DMS79 (cell line): ENCODE measurements at regions not wholly inside any gene's neighbourhood (a gene's known extent, or its start where the extent isn't known, plus 50 kb on each side); places are given as distances from the start of the nearest gene placed in this dataset.

ENCODE experiments used
- DNase-seq: peaks from one replicate; lab custom pipeline; 2025; lab: John Stamatoyannopoulos, UW

DNA sequence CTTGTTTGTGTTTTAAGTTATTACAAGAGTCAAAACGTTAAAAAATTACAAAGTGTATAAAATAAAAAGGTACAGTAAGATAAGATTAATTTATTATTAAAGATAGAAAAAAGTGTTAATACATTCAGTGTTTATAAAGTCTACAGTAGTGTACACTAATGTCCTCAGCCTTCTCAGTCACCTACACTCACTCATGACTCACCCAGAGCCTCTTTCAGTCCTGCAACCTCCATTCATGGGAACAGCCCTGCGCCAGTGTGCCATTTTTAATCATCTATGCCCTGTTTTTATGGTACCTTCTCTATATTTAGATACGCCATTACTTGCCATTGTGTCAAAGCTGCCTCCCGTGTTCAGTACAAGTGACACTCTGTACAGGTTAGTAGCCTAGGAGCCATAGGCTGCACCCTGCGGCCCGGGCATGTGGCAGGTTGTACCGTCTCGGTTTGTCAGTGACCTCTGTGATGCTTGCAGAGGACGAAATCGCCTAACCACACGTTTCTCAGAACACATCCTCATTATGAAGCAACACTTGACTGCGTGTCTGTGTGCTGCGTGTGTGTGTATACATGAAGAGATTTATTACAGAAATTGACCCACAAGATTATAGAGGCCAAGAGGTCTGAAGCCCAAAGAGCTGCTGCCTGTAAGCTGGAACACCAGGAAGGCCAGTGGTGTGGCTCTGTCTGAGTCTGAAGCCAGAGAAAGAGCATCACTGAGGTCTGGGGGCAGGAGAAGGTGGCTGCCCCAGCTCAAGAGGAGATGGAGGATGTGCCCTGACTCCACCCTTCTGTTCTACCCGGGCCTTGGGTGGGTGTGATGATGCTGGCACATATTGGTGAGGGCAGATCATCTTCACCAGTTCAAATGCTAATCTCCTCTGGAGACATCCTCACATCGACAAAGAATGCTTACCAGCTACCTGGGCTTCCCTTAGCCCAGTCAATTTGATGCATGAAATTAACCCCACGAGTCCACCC, 116.6 kb upstream of the C14orf180 start:
- no peak for DNase-seq

DNA sequence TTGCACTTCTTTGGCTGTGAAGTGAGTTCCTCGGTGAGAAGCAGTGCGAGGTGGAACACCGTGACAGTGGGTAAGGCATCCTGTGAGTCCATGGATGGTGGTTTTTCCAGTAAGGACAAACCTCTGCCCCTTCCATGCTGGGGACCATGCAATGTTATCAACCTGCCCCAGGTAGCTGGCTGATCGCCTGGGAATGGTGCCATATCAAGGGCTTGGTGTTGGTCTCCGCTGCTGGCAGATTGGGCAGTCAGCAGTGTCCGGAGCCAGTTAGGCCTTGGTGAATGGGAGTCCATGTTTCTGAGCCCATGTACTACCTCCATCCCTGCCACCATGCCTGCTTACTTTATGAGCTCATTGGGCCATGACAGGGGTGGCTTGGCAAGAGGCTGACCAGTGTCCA, 114.7 kb upstream of the C14orf180 start:
- DNase-seq, result no peak

DNA sequence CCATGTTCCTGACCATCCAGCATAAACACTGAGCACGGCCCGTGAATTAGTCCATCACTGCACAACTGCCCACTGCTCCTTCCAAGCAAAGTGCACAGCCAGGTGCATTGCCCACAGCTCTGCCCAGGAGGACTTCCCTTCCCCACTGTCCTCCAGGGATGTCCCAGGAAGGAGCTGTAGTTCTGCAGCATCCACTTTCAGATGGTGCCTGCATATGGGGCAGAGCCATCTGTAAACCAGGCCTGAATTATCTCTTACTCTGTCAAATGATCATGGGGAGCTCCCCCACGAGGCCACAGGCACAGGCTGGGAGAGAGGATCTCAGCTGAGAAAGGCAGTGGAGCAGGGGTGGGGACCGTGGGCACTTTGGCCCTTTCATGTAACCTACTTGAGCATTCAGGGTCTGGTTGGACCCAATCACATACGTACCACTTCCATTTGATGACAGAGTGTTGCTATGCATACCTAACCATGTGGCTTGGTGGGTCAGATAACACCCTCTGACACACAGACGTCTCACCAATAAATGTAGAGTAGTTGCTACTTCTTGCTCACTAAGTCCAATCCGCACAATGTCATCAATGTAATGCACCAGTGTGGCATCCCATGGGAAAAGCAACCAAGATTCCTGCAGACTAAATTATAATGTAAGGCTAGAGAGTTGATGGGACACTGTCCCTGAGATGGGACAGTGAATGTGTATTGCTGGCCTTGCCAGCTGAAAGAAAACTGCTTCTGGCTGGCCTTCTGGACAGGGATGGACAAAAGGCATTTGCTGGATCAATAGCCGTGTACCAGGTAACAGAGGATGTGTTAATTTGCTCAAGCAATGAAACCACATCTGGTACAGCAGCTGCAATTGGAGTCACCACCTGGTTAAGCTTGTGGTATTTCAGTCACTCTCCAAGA, 113.8 kb upstream of the C14orf180 start:
- DNase-seq, result no peak

DNA sequence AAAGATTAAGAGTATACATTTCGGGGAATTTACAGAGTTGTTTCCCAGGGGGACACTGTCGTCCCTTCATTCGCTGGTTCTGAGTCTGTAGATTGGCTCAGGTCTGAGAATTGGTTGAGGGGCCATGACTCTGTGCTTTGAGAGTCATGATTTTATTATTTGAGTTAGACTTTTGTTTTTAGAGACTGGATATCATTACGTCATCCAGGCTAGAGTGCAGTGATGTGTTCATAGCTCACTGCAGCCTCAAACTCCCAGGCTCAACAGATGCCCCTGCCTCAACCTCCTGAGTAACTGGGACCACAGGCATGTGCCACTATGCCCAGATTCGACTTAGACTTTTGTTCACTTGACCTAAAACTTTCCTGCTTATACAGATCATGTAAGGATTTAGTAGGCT, 112.3 kb upstream of the C14orf180 start:
- no peak for DNase-seq

DNA sequence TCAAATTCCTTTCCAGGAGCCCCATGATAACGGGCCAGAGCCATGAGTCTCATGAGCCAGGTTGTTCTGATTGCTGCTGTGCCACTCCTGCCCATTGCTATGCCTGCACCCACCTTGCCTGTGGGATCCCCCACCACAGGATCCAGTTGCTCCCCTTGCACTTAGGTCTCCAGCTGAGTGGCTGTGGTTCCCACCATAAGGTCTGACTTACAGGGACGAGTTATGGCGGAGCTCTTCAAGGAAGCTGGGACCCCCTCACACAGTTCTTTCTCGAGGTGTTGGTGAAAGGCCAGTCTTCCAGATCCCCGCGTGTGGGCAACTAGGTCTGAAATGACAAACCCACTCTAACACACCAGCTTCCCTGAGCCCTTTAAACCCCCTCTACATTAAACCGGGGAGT, 111.9 kb upstream of the C14orf180 start:
- no peak for DNase-seq

DNA sequence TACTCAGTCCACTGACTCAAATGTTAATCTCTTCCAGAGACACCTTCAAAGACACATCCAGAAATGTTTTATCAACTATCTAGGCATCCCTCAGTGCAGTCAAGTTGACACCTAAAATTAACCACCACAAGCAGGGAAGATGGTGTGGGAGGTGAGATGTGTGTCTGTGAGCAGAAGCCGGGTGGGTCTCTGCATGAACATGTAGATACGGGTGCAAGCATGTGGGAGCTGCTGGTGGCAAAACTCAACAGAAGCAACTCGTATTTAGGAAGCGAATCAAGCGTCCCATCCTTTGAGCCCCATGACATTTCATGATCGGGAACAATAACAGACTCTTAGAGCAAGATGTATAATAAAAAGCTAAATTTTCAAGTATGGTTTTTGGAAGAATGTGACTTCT, 110.0 kb upstream of the C14orf180 start:
- no peak for DNase-seq

DNA sequence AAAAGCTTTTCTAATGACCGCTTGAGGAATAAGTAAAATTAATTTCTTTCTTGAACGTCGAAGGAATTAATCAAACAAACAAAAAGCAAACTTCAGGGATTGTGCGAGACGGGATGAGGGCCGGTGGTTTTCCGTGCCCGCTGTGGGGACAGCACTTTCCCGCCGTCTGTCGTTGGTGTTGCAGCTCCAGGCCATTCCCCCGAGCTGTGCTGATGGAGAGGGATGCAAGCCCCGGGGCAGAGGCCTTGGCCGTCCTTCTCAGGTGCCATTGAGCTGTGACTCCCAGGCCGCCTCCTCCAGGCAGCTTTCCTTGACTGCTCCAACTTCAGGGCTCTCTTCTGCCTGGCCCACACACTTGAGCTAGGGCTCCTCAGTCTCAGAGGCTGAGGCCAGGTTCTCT, 109.0 kb upstream of the C14orf180 start:
- DNase-seq, result no peak

DNA sequence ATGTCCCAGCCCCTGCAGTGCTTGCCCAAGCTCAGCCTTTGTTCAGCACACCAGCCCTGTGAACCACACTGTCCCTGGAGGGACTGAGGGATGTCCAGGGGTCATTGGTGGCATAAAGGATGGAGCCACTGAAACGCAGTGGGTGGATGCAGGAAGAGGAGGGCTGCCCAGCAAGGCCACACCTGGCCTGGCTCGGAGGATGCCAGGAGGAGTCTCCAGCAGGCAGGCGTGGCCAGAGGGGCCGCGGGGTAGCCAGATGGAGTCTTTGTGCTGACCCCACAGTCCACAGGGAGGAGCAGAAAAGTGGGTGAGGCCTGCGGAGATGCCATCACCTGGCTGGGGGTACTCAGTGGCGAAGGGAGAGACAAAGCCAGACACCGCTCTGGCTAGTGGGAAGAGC, 108.5 kb upstream of the C14orf180 start:
- DNase-seq, result no peak

DNA sequence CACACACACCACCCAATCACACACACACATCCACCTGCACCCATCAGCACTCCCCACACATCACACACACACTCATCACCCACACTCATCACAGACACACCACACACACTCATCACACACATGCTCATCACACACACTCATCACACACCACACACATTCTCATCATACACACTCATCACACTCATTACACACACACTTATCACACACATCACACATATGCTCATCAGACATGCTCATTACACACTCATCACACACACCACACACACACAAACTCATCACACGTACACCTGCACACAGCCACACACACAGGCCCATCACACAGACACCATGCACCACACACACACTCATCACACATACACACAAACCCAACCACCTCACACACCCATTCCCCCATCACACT, 107.5 kb upstream of the C14orf180 start:
- DNase-seq, result no peak

DNA sequence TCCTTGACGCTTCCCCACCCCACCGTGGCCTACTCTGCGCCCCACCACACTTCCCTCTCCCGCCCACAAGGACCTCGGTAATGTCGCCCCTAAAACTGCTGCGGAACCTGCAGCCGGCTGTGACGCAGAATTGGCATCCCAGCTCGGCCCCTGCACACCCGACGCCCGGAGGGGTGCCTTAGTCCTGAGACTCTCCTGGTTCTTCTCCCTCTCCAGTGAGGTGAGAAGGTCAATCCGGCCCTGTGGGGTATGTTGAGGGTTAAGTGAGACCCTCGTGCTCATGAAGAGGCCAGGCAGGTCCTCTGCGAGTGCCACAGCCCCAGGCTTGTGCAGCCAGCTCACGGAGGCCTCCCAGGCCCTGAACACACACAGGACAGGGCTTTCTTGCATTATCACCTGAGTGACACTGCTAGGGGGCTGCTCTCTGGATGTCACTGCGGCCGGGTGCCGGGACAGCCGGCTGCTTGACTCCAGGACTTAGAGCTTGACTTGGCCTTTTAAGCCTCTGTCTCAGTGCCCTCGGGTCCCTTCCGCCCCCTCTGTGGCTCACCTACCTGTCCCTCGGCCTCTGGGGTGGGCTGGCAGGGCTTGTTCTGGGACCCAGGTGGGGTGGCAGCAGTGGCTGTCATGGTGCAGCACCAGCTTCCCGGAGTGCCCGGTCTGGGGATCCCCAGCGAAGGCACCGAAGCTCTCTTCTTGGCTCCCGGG, 106.9 kb upstream of the C14orf180 start:
- no peak for DNase-seq

DNA sequence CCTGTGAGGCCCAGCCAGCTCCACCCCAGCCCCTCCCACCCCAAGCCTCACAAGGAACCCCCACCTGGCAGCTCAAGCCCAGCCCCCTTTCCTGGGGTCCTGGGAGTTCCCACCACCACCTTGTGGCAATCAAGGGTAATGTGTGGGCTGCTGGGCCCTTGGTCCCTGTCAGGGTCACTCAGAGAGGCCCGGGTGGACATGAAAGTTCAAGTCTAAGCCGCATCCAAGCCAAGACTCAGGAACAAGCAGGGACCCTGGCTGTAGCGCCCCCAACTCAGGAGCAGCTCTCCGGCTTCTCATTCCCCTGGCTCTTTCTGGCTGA, 106.4 kb upstream of the C14orf180 start:
- DNase-seq, result no peak

DNA sequence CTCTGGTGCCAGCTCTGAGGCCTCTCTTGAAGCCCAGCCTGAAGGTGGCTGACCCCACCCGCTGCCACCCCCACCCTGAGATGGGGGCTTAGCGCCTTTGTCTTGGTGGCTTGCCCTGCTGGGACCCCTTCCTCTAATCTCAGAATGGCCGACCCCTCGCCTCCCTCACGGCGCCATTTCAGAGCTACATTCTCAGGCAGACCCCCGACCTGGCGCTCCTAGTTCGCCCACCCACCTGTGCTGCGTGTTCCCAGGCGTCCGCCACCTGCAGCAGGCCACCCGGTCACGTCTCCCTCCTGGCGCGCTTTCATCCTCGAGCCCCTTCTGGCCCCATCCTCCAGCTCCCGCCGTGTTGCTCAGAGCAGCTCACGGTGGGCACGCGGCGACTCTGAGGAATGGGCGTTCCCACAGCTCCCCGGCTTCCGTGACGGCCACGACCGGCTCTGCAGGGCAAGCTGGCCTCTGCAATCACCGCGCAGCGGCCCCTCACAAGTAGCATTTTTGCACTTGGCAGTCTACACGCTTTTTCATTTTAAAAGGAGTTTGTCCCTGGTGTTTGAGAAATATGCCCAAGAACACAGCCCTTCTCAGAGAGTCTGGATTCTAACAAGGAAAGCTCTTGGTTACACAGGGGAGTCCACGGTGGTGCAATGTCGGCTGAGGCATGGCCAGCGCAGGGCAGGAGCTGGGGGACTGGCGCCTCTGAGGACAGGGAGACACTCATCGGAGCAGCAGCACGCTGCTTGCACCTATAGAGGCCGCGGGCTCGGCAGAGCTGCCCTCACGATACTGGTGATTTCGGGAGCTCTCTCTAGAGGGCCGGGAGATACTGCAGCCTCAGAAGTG, 105.7 kb upstream of the C14orf180 start:
- no peak for DNase-seq

DNA sequence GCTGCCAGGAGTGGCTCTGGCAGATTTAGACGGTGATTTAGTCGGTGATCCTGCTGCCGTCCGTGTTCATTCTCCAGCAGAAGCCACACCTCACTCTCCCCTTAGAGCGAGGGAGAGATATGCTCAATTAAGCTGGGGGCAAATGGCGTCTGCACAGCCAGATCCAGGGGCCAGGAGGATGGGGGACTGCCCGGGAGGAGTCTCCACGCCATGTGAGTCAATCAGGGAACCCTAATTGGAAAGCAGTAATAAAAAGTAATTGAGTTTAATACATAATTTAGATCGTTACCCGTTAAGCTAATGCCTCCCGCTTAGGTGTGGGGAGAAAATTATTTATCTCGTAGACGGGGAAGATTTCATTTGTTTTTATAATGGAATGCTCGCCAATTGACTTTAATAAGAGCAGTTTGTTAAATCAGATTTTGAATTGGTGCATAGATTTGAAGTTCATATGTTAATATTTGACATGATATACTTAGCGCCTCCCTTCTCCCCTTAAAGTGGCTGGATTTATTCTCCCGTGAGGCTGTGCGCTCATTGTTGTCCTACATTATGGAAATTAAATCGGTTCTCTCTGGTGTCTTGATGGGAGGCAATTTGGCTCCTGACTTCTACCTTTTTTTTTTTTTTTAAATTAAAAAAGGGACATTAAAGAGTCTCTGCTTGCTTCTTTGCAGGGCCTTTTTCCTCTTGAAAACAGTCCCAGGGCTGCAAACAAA, 104.9 kb upstream of the C14orf180 start:
- DNase-seq, result no peak

DNA sequence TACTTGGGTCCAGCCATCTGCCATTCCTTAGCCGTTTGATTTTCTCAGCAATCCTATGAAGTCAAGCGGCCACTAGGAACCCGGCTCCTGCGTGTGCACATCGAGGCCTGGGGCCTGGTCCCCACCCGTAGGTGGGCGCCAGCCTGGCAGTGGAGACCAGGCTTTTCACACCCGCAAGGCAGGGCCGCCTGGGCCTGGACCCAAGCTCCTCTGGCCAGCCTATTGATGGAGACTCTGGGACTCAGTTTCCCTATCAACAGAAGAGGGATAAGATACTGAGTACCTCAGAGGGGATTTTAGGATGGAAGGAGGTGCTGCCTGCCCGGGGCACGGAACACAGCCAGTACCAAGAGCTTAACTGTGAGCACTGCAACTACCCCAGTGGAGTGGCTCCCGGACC, 104.3 kb upstream of the C14orf180 start:
- no peak for DNase-seq

DNA sequence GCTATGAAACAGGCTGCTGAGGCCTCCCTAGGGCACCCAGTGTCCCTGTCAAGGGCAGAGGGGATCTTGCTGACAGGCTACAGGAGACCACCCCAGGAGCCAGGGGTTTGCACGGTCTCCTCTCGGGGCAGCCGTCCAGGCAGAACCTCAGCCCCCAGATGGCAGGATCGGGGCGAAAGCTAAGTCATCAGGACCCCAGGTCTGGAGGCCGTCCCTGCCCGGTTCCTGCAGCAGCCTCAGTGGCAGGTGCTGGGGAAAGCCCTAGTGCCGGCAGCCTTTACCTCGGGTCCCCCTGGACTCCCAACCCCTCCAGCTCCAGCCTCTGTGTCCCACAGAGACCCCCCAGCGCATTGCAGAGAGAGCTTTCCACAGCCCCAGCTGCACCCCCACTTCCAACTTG, 103.8 kb upstream of the C14orf180 start:
- no peak for DNase-seq

DNA sequence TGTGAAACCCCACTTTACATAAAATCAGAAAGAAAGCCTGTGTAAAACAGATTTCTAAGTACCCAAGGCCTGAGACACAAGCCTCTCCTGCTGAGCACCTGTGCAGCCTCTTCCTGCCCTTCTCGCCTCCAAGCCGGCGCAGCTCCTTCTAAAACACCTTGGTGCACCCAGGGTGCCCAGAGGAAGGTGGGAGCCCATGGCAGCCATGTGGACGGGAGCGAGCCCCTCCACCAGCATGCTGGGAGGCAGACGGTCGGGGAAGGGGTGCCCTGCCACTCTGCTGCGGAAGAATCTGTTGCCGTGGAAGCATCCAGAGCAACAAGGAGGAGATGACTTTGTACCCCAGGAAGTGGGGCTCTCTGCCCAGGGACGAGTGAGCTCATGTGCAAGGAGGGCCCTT, 103.1 kb upstream of the C14orf180 start:
- DNase-seq, result no peak

DNA sequence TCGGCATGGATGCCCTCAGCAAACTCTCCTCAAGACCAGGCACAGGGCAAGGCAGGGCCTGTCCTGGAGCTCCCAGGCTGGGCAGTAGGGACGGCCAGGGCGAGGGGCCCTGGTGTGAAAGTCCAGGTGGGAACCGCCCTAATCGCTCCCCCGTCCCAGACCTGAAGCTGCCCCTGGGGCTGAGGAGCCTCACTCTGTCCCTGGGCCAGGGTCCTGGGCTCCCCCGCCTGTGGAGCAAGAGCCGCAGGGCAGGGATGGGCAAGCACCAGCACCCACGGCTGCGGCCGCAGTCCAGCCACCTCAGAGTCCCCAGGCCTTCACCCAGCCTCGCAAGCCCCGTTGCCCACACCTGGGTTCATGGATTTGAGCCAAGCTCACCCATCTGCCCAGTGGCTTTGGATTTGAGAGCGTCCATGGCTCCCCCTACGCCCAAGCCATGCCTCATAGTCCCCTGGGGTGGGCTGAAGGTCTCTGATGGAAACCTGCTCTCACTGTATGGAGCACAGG, 102.4 kb upstream of the C14orf180 start:
- DNase-seq, result no peak

DNA sequence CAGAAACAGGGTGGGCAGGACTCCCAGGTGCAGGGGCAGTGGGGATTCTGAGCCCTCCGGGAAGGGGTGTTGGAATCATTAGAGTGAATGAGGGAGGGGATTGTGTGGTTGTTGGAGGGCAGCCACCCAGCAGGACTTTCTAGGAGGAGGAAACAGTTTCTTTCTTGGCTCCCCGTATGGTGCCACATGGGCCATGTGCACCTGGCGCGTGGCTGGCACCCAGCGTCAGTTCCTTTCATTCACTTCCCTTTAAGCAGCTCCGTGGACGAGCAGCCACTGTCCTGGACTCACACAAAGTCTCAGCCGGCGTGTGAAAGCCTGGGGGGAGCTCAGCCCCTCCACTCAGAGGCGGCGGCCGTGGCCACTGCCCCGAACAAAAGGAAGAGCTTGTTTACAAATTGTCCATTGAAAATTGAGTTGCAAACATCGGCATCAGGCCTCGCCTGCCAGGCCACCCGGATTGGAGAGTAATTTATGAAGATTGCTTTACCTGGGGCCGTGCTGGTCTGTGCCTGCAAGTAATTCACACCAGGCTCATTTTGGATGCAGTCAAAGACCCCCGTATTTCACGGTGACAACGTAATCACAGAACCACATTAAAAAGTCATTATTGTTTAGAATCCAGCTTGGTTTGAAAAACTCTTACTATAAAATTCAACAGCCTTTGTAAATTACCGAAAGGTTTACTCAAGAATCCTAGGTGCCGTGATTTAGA, 101.7 kb upstream of the C14orf180 start:
- DNase-seq, result no peak

DNA sequence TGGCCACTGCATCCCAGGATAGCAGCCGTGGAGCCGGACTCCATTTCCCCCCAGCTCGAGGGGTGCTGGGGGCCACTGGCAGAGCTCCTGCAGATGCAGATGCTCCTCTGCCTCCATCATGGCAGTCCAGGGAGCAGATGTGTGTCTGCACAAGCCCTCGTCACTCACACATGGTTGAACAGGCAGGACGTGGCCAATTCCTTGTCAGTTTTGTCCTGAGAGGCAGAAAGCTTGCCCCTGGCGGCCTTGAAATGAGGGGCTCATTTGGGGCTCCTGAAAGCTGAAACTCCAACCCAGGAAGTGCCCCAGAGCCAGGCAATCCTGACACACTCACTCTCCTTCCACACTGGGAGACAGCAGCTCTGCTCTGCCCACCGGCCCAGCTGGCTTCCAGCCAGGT, 100.9 kb upstream of the C14orf180 start:
- no peak for DNase-seq

DNA sequence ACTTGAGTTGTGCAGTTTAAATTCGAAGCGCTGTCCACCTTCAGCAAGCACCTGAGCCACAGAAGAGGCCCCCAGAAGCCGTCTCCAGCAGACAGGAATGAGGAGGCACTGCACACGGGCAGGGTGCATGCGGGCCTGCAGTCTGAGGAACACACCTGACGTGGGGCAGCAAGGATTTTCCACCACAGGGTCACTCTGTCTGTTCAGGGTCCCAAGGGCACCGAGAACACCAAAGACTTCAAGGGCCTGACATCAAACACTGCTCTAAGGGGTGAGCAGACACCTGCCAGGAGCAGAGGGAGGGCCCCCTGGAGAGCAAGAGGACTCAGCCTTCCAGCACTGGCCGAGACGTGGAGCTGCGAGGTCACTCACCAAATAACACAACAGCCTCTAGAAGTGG, 99.7 kb upstream of the C14orf180 start:
- no peak for DNase-seq
